Cardiac muscle cell (in vitro differentiated cells and primary cell): ENCODE measurements at regions not wholly inside any gene's neighbourhood (a gene's known extent, or its start where the extent isn't known, plus 50 kb on each side); places are given as distances from the start of the nearest gene placed in this dataset.

Experiments
- DNase-seq, 2 donors: peaks; one replicate each; pipeline versions ENCODE4 v3.0.0 to v3.0.0-alpha.2; 2010 to 2017; ENCODE audit warnings: low read depth in 1 of 2, low spot score in 1 of 2
- H3K27ac ChIP-seq: fragments of 200-600 bp; sonication (generic); 2 replicates; pipeline ENCODE4 v1.5.1; 2016
- H3K27me3 ChIP-seq: fragments of 200-600 bp; sonication (generic); 2 replicates; pipeline ENCODE4 v1.6.0; 2016; ENCODE audit warnings: control low read depth
- H3K36me3 ChIP-seq: fragments of 200-600 bp; sonication (generic); 2 replicates; pipeline ENCODE4 v1.5.1; 2016; ENCODE audit warnings: control low read depth
- H3K4me1 ChIP-seq: fragments of 200-600 bp; sonication (generic); 2 replicates; pipeline ENCODE4 v1.8.1; 2017; ENCODE audit warnings: low read depth, mild to moderate bottlenecking, mixed run types
- H3K4me3 ChIP-seq: fragments of 200-600 bp; sonication (generic); 2 replicates; pipeline ENCODE4 v1.5.1; 2016; ENCODE audit warnings: mild to moderate bottlenecking
- H3K9me3 ChIP-seq: fragments of 200-600 bp; sonication (generic); 2 replicates; pipeline ENCODE4 v1.5.1; 2017; ENCODE audit warnings: low read depth, mild to moderate bottlenecking, control low read depth
- CTCF ChIP-seq: IDR thresholded peaks from 2 replicates; pipeline ENCODE4 v1.5.1; 2012; ENCODE audit warnings: low read depth, mild to moderate bottlenecking, low read length

- H3K4me1 ChIP-seq: peaks cover 7% of the 10 kb centered on the region
These were observed 522.2 kb downstream of the FGF9 start for GRCh38 chr13:22193070-22193469.

GRCh38 chr13:22194106-22194805, 523.4 kb downstream of the FGF9 start:
- no peak for TF ChIP-seq CTCF
- Histone ChIP-seq H3K4me1 (peaks cover 16% of the 10 kb centered on the region), H3K9me3 (no peaks in the 10 kb centered on the region), H3K4me3 (no peak overlapping the region), H3K36me3 (no peaks in the 10 kb centered on the region), H3K27ac (no peak overlapping the region), H3K27me3 (no peaks in the 10 kb centered on the region)
- DNase-seq: no peak

More at GRCh38 chr13:22193070-22193469, 522.2 kb downstream of the FGF9 start:
- no peak for TF ChIP-seq CTCF
- Histone ChIP-seq H3K27me3 (no peaks in the 10 kb centered on the region), H3K4me3 (no peak overlapping the region), H3K36me3 (no peaks in the 10 kb centered on the region), H3K27ac (no peak overlapping the region), H3K9me3 (no peaks in the 10 kb centered on the region)
- no peak for DNase-seq

GRCh38 chr13:22195726-22196125, 524.9 kb downstream of the FGF9 start:
- Histone ChIP-seq H3K4me3 (no peak overlapping the region), H3K4me1 (peaks cover 11% of the 10 kb centered on the region), H3K9me3 (no peaks in the 10 kb centered on the region), H3K27me3 (no peaks in the 10 kb centered on the region), H3K36me3 (no peaks in the 10 kb centered on the region), H3K27ac (no peak overlapping the region)
- TF ChIP-seq CTCF: no peak
- no peak for DNase-seq

- Histone ChIP-seq H3K9me3 (no peaks in the 10 kb centered on the region), H3K4me1 (peaks cover 11% of the 10 kb centered on the region), H3K4me3 (no peak overlapping the region), H3K27ac (no peak overlapping the region), H3K27me3 (no peaks in the 10 kb centered on the region), H3K36me3 (no peaks in the 10 kb centered on the region)
- no peak for DNase-seq
- no peak for TF ChIP-seq CTCF
These were observed 525.9 kb downstream of the FGF9 start for GRCh38 chr13:22196777-22197176.

- no peaks in the 10 kb centered on the region for H3K9me3 ChIP-seq
- peaks cover 11% of the 10 kb centered on the region for H3K4me1 ChIP-seq
- H3K4me3 ChIP-seq: no peak overlapping the region
- TF ChIP-seq CTCF: no peak
- no peak for DNase-seq
- H3K36me3 ChIP-seq: no peaks in the 10 kb centered on the region
- H3K27me3 ChIP-seq: no peaks in the 10 kb centered on the region
- H3K27ac ChIP-seq: no peak overlapping the region
These were observed 527.1 kb downstream of the FGF9 start for GRCh38 chr13:22198001-22198400.
